GM23248 (cell line): ENCODE measurements at regions not wholly inside any gene's neighbourhood (a gene's known extent, or its start where the extent isn't known, plus 50 kb on each side); places are given as distances from the start of the nearest gene placed in this dataset.

Experiments used
- EZH2 ChIP-seq: fragments of 200-600 bp; sonication (generic); IDR thresholded peaks from 2 replicates; pipeline ENCODE4 v1.6.1; 2018; ENCODE audit warnings: antibody characterized with exemption, mild to moderate bottlenecking; ENCODE audit not compliant: insufficient read depth, poor library complexity, severe bottlenecking
- EZH2phosphoT487 ChIP-seq: fragments of 200-600 bp; sonication (generic); IDR thresholded peaks from 2 replicates; pipeline ENCODE4 v1.6.1; 2018; ENCODE audit warnings: antibody characterized with exemption, moderate library complexity, mild to moderate bottlenecking, low read depth; ENCODE audit not compliant: insufficient read depth

- TF ChIP-seq EZH2 (no peak), EZH2phosphoT487 (no peak)
Measured at GRCh38 chr4:54813674-54814073, 155.9 kb downstream of the KIT start.
